OCI-LY7 (cell line): ENCODE measurements at regions not wholly inside any gene's neighbourhood (a gene's known extent, or its start where the extent isn't known, plus 50 kb on each side); places are given as distances from the start of the nearest gene placed in this dataset.

Experiments used
- EZH2phosphoT487 ChIP-seq: fragments of 200-600 bp; sonication (generic); IDR thresholded peaks from 2 replicates; pipeline ENCODE4 v1.6.1; 2018; ENCODE audit warnings: low read depth, borderline replicate concordance, mild to moderate bottlenecking, mixed run types, antibody characterized with exemption, low read length, moderate library complexity, mixed read lengths
- TF ChIP-seq, protein P1 (sequence below): fragments of 200-600 bp; sonication (generic); conservative IDR thresholded peaks from 2 replicates; pipeline ENCODE4 v1.5.1; 2014; ENCODE audit warnings: mild to moderate bottlenecking, antibody characterized with exemption, low read length, moderate library complexity, mixed read lengths

DNA sequence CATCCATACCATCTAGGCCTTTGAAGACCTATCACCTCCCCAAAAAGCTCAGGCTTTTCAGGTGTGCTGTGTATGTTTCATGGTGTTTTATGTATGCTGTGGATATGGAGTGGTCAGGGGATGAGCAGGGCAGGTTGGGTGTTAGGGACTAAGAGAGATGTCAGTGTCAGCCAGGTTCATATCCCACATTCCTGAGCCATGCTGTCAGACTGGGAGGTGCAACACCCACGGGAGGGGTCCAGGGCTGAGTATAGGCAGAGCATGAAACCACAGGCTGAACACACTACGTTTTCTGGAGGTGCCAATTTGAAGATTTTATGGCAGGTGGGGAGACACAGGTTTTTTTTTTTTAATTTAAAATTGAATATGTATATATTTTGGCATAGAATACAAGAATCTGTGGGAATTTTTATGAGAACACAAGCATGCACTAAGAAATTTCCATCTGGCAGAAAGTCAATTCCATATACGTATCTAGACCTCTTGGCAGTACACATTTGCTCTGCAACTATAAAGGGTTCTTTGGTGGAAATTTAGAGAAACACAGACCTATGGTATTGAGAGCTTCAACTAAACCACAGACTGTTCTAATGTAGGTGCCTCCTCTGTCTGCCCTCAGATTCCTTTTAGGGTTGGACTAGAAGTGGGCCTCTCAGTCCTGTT is 101.9 kb upstream of the RNU6-1 start:
- TF ChIP-seq, protein P1, sequence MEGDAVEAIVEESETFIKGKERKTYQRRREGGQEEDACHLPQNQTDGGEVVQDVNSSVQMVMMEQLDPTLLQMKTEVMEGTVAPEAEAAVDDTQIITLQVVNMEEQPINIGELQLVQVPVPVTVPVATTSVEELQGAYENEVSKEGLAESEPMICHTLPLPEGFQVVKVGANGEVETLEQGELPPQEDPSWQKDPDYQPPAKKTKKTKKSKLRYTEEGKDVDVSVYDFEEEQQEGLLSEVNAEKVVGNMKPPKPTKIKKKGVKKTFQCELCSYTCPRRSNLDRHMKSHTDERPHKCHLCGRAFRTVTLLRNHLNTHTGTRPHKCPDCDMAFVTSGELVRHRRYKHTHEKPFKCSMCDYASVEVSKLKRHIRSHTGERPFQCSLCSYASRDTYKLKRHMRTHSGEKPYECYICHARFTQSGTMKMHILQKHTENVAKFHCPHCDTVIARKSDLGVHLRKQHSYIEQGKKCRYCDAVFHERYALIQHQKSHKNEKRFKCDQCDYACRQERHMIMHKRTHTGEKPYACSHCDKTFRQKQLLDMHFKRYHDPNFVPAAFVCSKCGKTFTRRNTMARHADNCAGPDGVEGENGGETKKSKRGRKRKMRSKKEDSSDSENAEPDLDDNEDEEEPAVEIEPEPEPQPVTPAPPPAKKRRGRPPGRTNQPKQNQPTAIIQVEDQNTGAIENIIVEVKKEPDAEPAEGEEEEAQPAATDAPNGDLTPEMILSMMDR, result no peak
- no peak for TF ChIP-seq EZH2phosphoT487
